HG03439 (cell line): ENCODE measurements at regions not wholly inside any gene's neighbourhood (a gene's known extent, or its start where the extent isn't known, plus 50 kb on each side); places are given as distances from the start of the nearest gene placed in this dataset.

Source experiments
- ATAC-seq: cut with Tn5 transposase; IDR thresholded peaks from one replicate; pipeline ENCODE4 v1.9.1; 2021; ENCODE audit warnings: mild to moderate bottlenecking, moderate library complexity; ENCODE audit not compliant: unreplicated experiment

DNA sequence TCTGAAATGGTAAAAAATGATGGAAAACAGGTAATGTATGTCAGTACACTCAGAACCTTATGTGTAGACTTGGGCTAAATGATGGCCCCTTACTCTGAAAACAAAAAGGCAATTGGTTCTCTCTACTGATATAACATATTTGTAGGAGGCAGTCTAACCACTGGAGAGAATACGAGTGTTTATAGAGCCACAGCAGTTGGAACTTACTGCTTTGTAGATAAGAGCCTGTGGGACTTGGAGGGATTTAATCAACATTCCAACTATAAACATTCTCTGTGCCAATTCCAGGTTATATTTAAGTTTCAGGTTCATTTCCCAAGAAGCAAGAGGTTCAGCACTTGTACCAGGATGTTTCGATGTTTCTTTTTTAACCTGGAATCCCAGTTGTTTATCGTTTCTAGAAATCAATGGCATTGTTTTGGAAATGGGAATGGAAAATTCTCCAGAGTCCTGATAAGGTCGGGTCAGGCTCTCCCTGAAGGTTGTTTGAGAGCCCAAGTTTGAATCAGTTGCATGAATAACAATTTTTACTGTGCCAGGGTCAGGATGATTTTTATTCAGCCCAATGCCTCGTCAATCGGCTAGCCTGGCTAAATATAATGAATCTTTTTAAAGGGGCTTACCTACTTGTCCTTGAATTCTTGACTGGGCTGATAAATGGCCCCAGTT lies 278.4 kb upstream of the FAM98A start:
- ATAC-seq: no peak

DNA sequence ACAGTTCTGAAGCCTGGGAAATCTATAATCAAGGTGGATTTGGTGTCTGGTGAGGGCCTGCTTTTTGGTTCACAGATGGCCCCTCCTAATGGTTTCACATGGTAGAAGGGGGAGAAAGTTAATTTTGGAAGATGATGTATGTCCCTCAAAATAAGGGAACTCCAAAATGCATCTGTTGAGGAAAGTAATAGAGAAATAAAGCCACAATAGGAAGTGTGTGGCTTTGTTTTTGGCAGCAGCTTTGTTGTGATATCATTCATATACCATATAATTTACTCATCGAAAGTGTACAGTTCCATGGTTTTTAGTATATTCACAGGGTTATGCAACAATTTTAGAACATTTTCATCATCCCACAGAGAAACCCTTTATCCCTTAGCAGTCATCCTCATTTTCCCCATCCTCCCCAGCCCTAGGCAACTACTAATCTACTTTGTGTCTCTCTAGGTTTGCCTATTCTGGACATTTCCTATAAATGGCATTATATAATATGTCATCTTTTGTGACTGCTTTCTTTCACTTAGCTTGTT lies 274.0 kb upstream of the FAM98A start:
- ATAC-seq: no peak

DNA sequence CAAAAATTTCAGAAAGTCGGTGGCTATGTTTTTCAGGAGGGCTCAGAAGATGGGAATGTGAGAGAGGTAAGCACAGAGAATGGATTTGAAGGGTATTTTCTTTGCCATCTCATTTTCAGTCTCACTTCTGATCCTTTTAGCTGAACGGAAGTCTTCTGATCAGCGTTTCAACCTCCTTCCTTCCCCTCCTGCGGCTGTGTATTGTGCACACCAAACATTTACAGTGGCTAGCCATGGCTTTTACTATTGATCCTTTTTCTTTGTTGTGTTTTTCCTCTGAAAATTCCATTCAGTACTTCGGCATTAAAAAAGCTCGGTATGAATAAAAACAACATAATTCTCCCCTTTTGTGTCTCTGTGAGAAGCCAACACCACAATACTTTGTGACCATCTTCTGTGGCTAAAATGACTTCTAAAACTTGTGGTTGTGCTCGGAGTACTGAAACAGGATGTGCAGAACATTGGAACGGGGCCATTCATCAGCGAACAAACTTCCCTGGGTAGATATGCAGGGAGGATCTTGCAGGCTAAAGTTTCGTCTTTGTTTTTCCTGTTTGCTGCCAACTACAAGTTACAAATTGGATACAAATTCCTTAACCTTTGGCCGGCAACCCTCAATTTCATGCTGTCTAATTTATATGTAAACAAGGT lies 260.8 kb upstream of the FAM98A start:
- ATAC-seq: no peak

DNA sequence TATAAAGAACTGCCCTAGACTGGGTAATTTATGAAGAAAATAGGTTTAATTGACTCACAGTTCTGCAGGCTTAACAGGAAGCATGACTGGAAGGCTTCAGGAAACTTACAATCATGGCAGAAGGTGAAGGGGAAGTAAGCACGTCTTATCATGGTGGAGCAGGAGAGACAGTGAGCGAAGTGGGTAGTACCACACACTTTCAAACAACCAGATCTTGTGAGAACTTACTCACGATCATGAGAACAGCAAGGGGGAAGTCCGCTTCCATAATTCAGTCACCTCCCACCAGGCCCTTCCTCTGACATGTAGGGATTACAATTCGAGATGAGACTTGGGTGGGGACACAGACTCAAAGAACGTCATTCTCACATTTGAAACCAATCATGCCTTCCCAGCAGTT lies 260.1 kb upstream of the FAM98A start:
- ATAC-seq: no peak

DNA sequence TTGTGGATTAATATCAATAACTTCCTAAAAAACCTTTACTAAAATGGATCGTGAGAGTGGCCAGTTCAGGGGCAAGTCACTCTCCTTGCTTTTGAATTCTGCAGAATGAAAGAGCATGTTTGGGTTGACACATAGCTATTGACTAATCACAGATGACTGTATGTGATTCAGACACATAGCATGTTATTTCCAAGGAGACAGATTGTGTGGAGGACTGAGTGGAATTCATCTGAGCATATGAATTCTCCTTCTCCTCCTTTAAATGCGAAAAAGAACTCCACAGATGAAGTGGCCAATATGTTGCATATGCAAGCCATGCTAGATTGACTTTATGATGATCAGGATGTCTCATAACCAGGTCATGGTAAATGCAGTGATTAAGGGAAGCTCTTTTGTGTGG lies 249.4 kb upstream of the FAM98A start:
- no peak for ATAC-seq

DNA sequence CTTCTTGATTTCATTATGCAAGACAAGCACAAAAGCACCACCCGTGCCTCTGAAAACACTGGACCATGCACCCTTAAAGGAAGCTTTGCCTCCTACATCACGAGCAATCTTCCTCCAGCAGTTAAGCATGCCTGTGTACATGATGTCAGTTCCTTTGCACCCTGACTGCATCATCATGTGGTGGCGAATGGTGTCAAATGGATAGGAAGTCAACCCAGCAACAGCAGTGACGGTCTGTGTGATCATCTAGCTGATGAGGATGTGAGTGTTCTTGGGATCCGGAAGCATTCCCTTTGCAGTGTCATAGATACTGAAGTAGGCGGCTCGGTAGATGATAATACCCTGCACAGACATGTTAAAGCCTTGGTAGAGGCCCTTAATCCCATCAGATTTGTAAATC lies 240.7 kb upstream of the FAM98A start:
- ATAC-seq: no peak

DNA sequence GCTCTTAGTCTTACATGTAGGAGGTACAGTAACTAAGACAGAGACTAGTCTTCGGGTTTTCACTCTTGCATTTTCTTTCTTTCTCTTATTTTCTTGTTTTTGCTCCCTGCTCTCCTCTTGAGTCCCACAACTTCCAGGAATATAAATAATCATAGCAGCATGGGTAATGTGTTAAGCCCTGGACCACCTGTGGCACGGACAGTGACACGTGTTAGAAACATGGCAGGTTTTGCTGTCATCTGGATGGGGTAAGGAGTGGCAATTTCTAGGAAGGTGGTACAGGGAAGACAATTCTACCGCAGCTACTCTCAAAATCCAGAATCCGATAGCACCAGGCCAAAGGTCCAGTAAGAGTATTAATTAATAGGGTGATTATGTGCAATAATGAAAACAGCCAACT lies 237.5 kb upstream of the FAM98A start:
- ATAC-seq: no peak

DNA sequence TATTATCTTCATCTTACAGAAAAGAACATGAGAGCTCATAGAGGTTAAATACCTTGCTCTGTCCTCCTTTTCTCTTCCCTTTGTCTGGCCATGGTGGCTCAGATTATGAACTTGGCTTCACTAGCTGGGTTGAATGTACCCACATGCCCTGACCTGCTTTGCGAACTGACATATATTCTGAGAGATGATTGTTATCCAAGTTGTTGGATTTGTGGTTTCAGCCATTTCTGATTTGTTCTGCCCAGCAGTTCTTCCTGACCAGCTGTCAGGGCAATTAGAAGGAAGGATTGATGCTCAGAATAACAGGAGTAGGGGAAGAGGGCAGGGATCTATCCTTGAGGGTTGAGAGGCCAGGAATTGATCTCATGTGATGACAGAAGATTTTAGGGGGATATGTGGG lies 236.8 kb upstream of the FAM98A start:
- no peak for ATAC-seq

DNA sequence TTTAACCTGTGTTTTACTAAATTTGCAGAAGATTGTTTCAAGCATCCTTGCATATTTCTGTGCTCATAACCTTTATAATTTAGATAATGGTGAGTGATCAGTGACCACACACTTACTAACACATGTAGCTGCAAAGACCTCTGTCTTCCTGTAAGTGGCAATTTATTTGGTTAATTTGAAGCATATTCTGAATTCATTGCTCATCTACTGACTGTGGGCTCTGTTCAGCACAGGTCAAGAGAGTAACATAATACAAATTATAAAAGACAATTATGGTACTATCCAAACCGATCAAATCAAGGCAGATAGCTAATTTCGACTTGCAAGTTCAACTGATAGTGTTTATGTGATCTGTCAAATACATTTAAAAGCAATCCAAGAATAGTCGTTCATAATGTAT lies 223.9 kb upstream of the FAM98A start:
- ATAC-seq: no peak

DNA sequence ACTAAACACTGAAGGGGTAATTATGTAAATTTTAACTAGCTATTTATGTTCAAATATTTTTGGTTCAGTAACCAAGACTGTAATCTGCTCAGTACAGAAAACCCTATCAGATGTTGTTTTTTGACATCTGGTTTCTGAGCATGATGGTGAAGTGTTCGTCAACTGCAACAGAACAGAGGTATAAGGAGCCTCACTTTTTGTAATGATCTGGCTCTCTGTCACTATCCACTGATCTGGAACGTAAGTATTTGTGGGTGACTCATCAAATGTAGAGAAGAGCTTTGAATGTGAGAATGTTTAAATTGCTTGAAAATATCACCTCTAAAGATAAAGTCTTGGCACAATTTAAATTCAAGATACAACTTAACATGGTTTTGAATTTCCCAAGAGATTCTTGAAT lies 213.6 kb upstream of the FAM98A start:
- no peak for ATAC-seq

DNA sequence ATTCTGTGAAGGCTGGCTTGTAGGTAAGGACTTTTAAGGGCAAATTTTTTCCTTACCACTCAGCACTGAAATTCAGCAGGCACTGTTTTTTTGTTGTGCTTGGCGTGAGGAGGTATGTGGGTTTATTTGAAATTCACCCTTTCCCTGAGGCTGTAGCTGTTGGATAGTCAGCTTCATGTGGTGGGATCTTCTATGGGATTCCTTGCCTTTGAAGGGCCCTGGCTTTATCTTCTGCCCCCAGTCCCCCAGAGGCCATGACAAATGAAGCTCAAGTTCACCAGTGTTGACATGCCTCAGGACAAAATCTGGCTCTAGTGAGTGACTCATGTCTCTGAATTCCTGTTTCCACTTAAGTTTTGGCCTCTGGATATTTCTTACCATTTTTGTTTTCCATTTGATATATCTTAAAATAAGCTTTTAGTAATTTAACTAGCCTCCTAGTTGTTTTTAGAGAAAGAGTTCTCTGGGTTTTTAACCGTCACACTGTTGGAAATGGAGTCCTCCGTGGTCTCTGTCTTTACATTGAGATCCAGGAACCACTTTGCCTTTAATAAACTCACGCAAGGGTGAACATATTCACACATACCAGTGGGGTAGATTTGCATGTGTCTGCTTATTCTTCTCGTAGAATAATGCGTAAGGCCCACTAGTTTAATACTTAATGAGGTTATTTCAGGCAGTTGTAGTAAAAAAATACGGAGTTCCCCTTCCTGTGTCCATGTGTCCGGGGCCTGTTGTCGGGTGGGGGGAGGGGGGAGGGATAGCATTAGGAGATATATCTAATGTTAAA lies 211.1 kb upstream of the FAM98A start:
- no peak for ATAC-seq

DNA sequence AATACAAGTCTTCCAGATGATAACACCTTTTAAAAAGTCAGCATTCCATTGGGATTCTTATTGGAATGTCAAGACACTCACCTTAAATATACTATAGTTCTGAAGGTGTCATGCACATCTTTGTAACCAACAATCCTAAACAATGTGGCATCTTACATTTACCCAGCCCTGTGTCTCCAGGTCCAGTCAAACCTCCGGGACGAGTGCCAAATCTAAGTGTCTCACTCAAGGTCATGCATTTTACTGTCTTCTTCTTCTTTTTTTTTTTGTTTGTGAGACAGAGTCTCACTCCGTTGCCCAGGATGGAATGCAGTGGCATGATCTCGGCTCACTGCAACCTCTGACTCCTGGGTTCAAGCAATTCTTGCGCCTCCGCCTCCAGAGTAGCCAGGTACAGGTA lies 206.9 kb upstream of the FAM98A start:
- ATAC-seq: no peak

DNA sequence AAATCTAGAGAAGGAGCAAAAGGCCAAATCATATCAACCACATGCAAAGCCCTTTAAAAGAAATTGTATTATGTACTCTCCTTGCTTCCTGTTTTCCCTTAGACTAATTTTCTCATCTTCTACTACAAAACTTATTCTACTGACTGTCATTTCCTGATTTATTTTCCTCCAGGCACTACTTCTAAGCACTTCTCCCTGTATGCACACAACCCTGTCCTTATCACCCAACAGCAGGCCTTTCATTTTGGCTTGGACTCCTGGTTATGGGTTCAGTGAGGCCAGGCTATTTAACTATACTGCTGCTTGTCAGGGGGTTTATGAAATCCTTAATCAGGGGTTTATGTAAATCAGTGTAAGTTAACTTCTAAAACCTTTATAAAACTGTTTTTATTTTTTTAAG lies 205.1 kb upstream of the FAM98A start:
- ATAC-seq: no peak

DNA sequence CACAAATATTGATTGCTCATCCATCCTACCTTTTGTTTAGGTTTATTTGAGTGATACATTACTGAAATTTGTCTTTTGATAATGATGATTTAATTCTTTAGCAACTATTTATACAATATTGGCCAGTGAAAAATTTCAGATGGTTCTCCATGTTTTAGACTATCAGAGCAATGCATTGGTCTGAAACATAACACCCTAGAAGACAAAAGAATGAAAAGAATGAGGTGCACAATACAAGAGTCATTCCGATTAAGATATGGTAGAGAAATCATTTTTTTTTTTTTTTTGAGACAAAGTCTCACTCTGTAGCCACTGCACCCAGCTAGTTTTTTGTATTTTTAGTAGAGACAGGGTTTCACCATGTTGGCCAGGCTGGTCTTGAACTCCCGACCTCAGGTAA lies 197.4 kb upstream of the FAM98A start:
- no peak for ATAC-seq

DNA sequence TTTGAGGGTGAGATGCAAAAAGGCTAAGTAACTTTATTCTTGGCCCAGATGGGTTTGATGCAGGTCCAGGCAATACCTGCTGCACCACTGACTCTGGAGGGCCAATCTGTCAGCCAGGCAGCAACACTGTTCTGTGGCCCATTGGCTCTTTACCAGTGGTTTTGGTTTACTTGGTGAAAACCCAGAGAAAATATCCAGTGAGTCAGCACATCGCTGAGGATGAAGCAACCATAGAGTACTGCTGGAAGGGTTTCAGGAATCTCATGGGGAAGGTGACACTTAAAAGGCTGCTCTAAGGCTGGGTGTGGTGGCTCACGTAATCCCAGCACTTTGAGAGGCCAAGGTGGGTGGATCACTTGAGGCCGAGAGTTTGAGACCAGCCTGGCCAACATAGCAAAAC lies 192.5 kb upstream of the FAM98A start:
- ATAC-seq: no peak

DNA sequence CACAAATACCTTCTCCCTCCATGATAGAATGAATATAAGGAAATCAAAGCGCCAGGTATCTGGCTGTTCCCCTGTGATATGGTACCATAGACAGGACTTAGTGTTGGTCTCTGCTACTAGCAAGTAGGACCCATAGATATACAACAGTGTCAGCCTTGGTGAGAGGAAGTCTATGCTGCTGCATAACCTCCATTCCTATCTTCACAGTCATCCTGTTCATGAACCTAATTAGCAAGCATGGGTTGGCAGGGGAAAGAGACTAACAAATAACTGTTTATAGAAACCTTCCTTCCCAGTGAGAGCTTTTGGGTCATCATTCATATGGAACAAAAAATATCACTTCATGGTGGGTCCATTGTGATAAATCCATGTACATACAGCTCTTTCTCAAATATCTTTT lies 188.9 kb upstream of the FAM98A start:
- ATAC-seq: no peak

DNA sequence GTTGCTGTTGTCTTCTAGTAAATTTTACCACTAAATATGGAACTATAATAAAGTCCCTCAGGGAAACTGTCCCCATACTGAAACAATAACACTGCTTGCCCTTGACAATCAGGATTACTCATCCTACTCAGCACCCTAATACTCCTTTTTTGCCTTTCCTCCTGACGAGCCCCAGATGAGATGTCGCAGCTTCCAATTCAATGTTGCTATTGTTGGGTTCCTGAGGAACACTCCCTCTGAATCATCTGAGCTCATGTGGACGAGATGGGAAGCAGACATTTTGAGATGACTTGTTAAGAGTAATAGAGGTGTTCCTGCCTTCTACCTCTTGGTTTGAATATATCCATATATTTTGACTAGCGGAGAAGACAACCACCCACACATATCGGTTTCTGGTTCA lies 187.8 kb upstream of the FAM98A start:
- ATAC-seq: no peak

DNA sequence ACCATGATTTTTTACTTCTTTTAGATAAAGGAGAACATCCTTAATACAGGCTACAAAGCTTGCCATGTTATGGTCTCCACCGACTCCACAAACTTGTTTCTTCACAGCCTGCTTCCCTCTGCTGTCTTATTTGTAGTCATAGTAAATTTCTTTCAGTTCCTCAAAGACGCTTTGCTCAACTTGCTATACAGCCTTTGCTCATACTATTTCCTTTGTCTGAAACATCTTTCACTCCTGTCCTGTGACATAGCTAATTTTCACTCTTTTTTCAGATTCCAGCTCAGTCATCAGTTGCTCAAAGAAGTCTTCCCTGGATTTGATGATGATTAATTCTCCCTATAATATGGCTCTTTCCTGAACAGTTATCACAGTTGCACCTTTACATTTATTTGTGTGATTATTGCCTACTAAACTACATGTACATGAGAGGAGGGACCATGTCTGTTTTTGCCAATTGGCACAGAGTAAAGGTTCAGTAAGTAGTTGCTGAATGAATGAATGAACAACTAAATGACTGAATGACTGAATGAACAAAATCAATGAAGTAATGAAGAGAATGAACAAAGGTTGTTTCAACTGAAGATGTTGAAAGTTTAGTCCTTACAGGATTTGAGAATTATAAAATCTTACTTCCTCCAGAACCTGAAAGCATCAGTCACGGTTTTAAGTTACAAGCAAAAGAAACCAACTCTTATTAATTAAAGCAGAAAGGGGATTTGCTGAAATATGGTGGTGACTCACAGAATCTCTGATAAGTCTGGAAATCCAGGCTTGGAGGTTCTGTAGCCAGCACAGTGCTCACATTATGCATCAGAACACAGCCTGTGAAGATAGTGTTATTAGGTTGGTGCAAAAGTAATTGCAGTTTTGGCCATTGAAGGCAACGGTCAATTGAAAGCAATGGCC lies 186.4 kb upstream of the FAM98A start:
- peak; percentile 89 for ATAC-seq

DNA sequence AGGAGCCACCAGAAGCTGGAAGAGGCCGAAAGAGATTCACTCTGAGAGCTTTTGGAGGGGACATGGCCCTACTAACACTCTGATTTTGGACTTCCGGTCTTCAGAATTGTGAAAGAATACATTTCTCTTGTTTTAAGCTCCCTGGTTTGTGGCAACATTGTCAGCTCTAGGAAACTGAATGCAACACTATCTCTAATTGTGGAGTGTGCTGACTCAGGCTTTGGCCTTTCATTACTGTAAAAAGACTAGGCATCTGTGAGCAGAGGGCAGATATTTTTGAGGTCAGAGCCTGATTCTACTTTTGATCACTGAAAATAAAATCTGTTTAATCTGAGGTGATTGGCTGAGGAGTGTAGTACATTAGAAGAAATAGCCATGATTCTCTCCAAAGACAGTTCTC lies 185.4 kb upstream of the FAM98A start:
- ATAC-seq: no peak

DNA sequence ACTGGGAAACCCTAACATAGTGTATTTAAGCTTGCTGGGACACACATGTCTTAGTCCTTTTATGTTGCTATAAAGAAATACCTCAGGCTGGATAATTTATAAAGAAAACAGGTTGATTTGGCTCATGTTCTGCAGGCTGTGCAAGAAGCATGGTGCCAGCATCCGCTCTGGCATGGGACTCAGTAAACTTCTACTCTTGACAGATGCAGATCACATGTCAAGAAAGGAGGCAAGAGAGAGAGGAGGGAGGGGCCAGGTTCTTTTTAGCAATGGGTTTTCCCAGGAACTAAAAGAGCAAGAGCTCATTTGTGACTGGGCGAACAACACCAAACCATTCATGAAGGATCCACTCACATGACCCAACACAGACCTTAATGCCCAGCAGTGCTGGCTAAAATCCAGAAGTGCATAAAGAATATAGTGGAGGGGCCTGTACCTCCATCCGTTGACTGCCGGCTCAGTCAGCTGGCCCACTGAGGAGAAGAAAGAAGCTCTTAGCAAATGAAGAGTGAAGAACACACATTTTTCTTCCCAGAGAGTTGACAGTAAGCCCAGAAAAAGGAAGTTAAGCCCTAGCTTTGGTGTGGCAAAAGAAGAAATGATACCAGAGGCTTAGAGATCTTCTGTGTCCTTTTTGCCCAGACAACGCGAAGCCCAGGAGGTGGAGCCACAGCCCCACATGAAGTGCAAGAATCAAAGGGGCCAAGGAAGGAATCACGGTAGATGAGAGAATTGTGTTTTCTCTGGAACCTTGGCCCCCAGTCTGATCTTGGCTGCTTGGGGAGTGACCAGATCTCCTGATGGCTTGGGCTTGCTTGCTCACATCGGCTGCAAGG lies 183.5 kb upstream of the FAM98A start:
- ATAC-seq: no peak
